GM19193 (cell line): ENCODE measurements at regions not wholly inside any gene's neighbourhood (a gene's known extent, or its start where the extent isn't known, plus 50 kb on each side); places are given as distances from the start of the nearest gene placed in this dataset.

ENCODE experiments used
- POLR2A ChIP-seq: IDR thresholded peaks from 4 replicates; pipeline ENCODE4 v1.6.1; 2011; ENCODE audit not compliant: insufficient read depth, insufficient read length; ENCODE audit errors: extremely low read depth

DNA sequence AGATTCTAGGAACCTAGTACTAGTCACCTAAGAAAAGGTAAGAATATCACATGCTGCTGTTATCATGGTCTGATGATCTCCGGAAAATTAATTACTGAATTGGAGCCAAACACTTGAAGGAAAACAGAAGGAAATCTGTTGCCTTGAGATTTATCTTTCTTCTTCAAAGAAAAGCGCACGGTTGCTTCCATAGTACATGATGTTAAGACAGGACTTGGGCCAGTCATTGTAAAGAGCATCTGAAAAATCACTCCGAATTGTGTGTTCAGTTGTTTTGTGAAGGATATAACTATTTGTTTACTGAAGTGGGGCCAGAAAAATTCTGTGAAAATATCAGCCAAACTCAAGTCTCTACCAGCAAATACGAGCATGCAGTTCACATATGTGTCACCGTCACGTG, 134.9 kb upstream of the FOXN3 start:
- TF ChIP-seq POLR2A = no peak

DNA sequence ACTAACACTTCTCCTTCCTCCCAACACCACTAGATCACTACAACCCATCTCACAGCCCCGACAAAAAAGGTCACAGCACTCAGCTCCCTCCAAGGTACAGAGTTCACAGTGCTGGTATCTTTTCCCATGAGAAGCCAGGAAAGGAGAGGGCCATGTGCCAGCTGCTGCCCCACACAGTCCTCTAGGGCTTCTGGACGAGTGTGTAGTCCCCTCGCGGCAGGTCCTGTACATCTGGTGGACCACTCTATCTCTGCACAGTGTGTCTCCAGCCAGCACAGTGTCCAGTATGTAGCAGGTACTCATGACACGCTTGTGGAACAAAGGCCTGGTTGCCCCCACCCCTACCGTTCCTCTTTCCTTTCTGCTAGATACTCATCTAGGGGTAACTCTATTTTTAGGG, 134.4 kb upstream of the FOXN3 start:
- TF ChIP-seq POLR2A = no peak

DNA sequence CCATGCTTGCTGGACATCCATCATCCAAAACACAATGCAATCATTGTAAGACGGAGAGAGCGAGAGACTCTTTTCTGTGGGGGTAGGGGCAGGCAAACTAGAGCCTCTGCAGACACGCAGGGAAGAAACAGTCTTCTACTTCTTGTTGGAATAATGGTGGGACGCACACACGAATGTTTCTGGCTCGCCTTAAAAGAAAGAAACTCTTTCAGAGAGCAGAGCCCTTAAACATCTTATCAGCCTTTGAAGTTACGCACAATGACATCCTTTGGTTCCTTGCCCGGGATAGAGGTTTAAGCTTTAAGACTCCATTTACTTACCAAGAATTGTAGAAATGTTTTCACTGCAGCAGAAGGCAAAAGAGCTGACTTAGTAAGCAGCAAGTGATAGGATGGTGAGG, 133.8 kb upstream of the FOXN3 start:
- TF ChIP-seq POLR2A = no peak

DNA sequence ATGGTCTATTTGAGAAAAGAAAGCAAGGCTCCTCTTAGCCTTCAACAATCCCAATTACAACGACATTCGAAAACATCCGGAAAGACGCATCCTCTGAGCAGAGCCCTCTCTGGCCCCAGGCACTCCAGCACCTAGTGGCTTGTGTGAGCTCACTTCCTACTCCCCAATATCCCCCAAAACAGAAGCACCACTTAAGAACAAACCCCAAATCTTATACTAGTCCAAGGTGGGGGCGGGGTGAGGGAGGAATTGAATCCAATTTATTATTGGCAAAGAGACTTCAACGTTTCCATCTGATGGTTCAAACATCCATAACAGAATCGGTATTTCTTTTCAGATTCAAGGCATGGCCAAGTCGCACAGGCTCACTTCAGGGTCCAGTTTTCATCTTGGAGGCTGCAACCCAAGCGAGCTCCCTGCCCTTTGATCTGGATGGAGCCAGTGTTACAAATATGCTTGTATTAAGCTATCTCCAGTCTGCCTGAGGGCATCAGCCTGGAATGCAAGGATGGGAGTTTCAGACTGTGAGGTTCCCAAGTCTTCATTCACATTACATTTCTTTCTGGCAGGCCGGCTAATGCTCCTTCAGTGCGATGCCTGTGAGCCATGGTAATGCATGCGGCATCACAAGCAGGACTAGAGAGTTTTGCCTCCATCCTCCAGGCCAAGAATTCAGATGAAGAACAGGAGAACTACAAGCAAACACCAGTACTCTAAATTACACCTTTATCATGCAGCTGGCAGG, 132.5 kb upstream of the FOXN3 start:
- no peak for TF ChIP-seq POLR2A

DNA sequence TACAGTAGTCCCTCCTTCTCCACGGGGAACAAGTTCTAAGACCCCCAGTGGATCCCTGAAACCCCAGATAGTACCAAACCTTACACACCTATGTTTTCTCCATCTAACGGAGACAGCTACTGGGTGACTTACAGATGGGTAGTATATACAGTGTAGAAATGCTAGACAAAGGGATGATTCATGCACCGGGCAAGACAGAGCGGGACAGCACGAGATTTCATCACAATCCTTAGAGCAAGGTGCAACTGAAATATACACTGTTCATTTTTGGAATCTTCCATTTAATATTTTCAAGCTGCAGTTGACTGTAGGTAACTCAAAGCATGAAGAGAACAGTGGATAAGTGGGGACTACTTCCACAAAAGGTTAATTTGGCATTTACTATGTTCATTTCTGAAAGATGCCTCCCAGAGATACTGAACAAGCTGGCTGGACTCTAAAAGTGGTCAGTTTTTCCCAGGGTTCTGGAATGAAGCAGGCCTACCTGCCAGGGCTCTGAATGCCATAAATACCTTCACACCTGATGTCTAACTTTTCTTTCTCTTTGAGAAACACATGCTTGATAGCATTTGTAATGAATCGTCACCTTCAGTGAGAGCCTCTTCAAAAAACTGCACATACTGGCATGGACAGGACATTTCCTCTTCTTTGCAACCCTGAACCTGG, 127.7 kb upstream of the FOXN3 start:
- no peak for TF ChIP-seq POLR2A

DNA sequence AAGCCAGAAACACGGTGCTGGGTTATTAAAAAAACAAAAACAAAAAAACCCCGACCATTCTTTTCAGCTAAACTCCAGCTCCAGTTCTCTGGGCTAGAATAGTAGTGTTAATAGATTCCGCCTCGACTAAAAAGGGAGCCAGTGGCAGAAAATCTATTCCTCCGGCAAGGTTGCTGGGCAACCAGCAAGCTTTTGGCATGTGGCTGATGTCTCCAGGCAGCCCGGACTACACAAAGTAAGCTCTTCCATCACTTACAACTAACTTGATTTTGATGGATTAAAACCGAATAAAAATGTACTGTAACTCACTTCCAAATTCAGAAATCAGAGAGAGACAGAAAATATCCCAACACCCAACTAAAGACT, 126.4 kb upstream of the FOXN3 start:
- no peak for TF ChIP-seq POLR2A

DNA sequence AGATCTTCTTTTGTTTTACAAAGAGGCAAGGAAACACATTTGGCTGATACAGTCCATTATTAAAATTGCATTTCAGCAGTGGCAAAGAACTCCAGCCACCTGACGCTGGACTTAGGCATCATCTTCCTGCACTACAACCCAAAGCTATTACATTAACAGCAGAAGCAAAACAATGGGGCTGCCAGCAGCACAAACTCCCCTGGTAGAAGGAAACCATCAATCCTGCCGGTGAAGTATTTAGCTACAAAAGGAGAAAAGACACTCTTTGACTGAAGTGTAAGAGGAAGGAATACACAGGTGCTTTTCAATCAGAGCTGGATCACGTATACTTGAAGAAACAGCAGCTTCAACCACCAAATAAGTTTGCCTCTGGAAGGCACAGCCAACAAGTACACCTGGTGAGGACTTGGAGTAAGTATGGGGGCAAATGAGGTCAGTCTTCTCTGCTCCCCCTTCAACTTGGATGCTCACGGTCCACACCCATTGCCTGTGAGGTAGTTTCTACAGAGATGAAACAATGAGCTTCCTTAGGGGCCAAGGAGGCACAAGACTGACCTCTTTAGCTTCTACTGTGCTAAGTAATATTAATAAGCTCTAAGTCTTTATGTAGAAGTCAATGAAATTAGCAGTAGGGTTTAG, 125.9 kb upstream of the FOXN3 start:
- TF ChIP-seq POLR2A = no peak

DNA sequence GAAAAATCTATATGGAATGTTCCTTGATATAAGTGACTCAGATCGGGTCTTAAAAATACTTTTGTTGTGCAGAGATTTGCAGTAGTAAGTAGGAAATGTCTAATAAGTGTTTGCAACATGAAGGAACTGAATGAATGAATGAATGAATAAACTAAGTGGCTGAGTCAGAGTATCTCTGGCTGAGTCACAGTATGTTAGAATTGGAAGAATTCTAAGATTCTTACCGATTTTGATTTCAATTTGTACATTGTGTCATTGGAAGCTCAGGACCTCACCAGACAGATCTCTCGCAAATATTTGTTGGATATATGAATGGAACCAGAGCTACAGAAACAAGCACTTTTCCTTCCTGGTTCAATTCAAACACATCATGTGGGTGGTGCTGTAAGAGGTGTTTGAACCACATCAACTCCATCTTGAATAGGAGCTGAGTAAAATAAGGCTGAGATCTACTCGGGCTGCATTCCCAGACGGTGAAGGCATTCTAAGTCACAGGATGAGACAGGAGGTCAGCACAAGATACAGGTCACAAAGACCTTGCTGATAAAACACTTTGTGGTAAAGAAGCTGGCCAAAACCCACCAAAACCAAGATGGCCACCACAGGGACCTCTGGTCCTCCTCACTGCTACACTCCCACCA, 123.9 kb upstream of the FOXN3 start:
- TF ChIP-seq POLR2A = no peak

DNA sequence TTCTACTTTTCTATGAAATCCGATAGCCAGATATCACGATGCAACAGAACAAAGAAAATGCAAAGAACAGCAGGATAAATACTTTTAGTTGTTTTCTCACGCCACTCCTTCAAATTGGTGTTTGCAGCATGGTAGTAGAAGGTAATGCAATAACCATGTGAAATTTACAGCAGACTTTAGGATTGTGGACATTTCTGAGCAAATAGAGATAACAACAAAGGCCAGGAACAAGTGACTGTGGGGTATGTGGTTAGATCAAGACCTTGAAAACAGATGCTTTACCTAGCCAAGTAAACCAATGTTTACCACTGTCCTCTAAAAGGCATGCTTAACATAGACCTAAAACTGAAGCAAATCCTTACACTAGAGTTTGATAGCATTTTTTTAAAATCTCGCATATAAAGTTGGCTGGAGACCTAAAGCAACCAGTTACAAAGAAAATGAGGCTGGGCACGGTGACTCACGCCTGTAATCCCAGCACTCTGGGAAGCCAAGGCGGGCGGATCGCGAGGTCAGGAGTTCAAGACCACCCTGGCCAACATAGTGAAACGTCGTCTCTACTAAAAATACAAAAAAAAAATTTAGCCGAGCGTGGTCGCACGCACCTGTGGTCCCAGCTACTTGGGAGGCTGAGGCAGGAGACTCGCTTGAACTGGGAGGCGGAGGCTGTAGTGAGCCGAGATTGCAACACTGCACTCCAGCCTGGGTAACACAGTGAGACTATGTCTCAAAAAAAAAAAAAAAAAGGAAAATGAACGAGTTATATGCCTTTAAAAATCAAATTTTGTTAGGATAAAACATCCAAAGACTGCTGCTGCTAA, 123.2 kb upstream of the FOXN3 start:
- no peak for TF ChIP-seq POLR2A

DNA sequence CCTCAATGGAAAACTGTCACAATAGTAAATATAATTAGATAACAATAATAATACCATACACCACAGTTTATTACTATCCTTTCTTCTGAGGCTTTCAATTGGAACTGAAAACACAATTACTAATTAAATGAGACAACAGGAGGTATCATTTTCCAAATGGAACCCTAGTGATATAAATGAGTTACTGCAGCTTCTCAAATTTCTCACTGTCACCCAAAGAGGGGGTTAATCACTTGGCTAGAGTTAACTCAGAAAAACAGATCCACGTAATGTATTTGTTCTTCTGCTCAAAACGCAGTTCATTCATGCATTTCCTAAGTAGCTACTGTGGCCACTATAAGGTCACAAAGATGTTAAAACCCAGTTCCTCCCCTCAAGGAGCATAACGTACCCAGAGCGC, 120.9 kb upstream of the FOXN3 start:
- TF ChIP-seq POLR2A = no peak

DNA sequence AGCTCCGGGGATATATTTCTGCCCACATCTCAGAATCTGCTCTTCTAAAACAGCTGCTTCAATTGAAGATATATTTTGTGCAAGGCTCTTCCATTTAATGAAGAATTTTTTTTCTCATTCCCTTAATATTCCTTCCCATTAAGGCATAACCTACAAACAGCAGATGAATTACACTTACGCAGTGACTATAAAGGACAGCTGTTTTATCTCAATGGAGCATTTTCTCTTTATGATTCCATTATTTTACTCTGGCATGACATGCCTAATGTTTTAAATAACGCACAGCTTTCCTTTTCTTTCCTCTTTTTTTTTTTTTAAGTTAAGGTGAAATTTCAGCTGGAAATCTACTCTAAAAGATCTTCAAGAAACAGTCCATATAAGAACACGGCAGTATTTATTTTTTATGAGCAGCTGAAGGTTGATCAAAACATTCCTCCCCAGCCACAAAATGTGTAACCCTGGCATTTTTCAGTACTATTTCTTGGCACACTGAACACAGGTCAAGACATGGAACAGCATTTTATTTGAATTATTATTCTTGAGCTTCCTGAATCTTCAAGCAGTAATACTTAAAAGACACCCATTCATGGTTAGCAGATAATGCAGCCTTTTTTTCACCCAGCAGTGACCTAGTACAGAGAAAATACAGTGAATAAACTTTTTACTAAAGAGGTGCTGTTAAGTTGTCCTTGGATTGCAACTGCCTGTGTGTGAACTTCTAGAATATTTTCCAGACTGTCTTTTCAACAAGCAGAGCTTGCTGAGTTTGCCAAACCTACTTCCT, 118.1 kb upstream of the FOXN3 start:
- no peak for TF ChIP-seq POLR2A

DNA sequence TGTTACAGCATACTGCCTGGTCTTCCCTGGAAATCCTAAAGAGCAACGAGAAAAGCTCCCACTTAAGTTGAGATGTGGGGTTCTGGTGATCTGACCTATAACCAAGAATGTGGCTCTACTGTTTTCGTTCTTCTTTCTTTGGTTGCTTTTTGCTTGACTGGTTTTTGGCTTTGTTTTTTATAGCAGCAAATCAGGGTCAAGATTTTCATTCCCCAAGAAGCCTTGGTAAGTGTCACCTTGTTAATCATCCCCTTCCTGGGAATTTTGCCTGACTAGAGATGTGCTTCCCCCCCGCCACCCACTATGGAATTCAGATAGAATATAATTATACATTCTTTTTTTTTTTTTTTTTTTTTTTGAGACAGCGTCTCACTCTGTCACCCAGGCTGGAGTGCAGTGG, 116.7 kb upstream of the FOXN3 start:
- TF ChIP-seq POLR2A = no peak

DNA sequence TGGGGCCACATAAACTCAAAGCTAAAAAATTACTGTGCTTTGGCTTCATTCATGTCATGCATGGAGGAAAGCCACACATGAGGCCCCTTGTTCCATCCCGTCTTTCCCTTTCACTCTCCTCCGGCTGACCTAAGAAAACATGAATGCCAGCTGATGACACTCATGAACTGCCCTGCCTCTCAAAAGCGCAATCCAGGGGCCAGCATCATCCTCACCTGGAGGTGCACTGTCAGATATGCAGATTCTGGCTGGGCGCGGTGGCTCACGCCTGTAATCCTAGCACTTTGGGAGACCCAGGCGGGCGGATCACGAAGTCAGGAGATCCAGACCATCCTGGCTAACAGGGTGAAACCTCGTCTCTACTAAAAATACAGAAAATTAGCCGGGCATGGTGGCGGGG, 116.1 kb upstream of the FOXN3 start:
- no peak for TF ChIP-seq POLR2A
